GM18867 (cell line): ENCODE measurements at regions not wholly inside any gene's neighbourhood (a gene's known extent, or its start where the extent isn't known, plus 50 kb on each side); places are given as distances from the start of the nearest gene placed in this dataset.
A peak's percentile ranks its signal among the peaks of the same experiment; 100 is the strongest.
"Not testable (repeated sequence)": the region's sequence is repeated elsewhere in the genome, so short reads cannot be mapped to it uniquely, and the experiment has no call there.

Experiments used
- ATAC-seq: cut with Tn5 transposase; IDR thresholded peaks from one replicate; pipeline ENCODE4 v1.9.1; 2021; ENCODE audit warnings: mild to moderate bottlenecking, moderate library complexity; ENCODE audit not compliant: unreplicated experiment

- no peak for ATAC-seq
Measured at GRCh38 chr12:91896286-91897024, 249.2 kb downstream of the BTG1 start.

GRCh38 chr12:91894911-91895310 lies 250.7 kb downstream of the BTG1 start:
- ATAC-seq: no peak

GRCh38 chr12:91893476-91893875 lies 252.2 kb downstream of the BTG1 start:
- no peak for ATAC-seq

DNA sequence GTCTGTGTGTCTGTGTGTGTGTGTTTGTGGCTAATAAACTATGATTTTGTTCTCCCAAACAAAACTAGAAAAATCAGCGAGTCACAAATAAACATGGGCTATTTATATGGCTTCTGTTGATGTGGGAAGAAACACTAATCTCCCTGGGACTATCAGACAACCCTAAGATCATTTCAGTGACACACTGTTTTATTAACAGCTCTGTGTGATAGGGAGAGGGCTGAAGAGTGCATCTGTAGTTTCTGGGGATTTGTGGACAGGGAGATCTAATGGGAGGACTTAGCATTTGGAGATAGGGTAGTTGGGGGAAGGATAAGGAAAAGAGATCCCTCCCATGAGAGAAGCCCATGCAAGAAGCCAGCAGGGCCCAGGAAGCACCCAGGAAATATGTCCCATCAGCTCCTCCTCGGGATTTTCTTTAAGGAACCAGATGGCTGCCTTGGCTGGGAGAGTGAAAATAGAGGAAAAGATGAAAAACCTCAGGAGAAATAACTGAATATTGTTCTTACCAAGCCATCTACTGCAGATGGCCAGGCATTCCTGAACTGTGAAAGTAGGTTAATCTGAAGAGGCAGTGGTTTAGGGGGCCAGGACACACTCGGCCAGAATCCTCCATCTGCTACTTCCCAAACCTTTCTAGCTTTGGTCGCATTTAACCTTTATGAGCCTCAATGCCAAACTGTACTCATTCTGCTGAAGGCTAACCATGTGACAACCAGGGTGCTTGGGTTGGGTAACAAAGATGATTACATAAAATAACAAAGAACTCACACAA lies 253.4 kb downstream of the BTG1 start:
- ATAC-seq: no peak

DNA sequence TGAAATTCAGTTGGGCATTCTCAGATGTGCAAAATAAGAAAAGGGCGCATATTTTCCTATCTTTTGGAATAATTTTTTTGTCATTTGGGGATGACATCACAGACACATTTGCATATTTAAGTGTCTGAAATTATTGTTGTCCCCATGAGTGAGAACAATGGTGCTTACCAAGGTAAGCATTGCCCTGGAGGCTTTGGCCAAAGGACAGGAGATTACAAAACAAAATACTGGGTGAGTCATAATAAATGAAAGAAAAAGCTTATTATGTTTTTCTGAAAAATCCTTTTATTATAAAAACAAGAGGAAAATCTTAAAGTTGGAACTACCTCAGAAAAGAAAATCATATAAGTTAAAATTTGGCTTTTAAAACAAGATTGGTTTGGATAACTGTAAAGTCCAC lies 254.9 kb downstream of the BTG1 start:
- ATAC-seq: no peak

DNA sequence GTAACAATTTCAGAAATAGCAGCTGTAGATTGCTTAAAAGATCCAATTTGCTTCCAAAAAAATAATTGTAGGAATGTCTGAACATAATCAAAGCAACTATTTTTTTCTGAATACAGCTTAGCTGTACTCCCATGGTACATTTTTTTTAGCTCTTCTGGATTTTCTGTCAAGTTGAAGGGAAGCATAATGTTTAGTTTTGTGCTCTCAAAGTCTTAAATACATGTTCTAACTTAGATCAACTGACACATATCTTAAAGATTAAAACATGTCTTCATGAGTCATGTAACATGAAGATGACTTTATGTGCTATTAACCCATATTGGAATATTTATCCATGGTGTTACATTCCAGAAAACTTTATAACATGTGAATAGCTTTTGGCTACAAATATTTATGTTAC lies 255.7 kb downstream of the BTG1 start:
- no peak for ATAC-seq

DNA sequence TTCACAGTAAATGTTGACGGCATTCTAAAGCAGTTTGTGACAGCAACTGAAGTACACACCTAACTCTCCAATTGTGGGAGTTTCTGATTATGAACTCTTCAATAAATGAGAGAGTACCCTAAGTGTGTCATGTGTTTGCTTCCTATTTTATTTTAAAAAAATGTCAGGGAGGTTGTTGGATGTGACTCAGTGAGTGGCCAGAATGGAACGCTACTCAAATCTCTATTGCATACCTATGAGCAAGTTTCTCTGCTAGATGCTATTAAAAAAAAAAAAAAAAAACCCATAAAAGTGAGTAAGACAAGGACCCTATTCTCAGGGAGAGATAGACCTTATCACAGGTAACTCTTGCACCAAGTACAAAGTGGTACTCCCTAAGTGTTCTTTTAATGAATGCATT lies 256.6 kb downstream of the BTG1 start:
- no peak for ATAC-seq

- no peak for ATAC-seq
Measured at GRCh38 chr12:91887957-91888356, 257.7 kb downstream of the BTG1 start.

GRCh38 chr12:91885851-91886731 lies 259.6 kb downstream of the BTG1 start:
- no peak for ATAC-seq

DNA sequence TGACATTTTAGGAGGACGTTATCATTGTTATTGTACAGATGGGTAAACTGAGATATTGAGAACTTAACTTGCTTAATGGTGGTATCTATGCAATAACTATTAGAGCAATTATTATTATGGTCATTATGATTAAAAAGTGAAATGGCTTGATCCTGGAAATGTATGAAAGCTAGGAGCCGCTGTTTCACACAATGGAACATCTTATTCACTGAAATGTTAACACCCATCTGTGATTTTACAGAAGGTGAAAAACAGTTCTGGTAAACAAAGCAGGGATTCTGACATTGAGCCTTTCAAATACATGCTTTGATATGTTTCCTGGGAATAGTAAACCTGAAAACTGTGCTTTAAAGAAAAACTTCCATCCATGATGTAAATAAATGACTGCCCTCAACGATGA lies 261.4 kb downstream of the BTG1 start:
- no peak for ATAC-seq

- ATAC-seq: no peak
Measured at GRCh38 chr12:91883811-91884210, 261.8 kb downstream of the BTG1 start.

GRCh38 chr12:91882910-91883309 lies 262.7 kb downstream of the BTG1 start:
- no peak for ATAC-seq

DNA sequence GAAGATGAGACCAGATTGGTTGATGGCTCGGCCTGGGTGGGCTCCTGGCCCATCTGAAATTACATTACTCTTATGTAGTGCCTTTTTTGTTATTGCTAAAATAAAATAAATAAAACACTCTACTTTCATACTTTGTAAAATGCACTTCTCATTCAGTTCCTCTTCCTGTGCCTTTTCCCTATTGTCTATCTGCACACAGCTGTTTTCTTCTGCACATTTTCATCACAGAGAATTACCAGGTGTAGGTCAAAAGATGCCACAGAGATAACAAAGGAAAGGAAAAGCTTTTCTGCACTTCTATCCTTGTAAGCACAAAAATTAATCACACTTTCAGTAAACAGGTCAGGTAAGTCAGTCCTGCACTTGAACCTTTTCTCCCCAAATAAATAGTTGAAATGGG lies 265.1 kb downstream of the BTG1 start:
- ATAC-seq: no peak

GRCh38 chr12:91877456-91878235 lies 268.0 kb downstream of the BTG1 start:
- ATAC-seq: no peak

GRCh38 chr12:91877022-91877421 lies 268.6 kb downstream of the BTG1 start:
- peak; percentile 93 for ATAC-seq

- not testable (repeated sequence) for ATAC-seq
Measured at GRCh38 chr12:91875671-91876070, 270.0 kb downstream of the BTG1 start.

DNA sequence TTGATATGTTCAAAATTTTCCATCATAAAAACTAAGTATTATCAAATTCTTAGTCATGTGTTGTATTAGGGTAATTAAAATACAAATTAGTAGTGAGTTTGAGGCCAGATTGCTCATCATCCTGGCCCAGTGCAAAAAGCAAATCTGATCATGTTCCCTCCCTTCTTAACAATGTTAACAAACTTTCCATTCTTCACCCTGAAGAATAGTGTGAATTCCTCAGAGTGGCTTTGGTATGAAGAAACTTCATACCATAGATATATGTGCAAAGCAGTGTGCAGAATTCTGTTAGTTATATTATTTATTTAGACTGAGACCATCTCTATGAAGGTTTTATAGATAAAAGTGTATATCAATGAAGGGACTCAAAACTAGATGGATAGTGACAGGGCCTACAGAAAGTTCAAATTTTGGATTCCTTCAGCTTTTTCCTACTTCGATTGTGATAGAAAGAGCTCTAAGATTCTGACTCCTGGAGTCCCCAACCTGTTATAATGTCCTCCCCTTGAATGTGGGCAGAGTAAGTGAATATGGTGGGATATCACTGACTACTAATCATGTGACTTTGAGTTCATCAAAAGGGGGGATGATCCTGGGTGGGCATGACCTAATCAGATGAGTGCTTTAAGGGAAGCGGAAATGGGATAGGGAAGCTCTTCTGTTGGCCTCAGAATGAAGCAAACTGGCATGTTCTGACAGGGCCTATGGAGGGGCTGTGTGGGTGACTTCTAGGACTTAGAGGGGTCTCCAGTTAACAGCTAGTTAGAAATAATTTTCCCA lies 271.4 kb downstream of the BTG1 start:
- no peak for ATAC-seq

DNA sequence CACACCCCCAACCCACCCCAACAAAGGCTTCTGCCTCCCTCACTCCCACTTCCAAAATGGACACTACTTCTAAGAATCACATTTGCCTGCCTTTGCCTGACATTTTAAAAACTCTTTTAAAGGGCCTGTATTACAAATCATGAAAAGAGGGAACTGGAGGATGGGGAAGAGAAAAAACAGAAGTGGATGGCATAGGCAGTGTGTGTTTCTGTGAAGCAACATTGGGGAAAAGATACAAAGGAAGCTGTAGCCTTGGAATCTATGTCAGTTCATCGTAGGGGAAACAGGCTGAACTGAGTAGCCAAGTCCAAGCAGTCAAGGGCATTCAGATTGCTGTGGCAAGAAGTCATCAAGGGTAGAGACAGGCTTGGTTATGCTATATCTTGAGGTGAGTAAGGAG lies 273.9 kb downstream of the BTG1 start:
- ATAC-seq: no peak

DNA sequence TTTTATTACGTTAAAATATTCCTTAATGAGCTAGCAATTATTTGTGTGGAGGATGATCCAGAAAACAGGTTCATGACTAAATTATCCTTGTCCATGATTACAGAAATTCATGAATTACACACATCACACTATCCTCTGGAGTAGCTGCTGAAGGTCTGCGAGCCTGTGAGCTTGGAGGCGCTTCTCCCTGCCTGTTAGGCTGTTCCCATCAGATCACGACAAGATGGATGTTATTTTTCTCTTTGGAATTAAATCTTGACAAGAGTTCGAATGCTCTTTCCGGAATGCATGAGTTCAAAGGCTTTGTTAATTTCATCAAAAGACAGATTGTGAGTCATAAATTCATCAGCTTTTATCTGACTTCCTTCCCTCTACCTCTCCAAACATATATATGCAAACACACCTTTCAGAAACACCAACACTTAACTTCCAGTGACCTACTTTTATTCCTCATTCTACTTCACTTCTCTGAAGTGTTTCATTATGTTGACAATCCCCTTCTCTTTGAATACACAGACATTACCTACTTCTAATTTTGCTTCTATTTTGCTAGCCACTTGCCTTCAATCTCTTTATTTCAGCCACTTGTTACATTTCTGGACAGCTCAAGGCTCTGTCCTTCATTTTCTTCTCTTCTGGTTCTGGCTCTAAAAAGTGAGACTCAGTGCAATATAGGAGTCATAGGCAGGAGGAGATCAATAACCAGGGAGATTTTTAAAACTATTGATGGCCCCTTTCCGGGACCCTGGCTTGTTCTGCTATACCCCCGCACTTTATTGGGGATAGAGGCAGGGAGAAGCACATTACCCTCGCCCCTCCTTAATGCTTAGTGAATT lies 274.6 kb downstream of the BTG1 start:
- no peak for ATAC-seq
